GM13976 (cell line): ENCODE measurements at regions not wholly inside any gene's neighbourhood (a gene's known extent, or its start where the extent isn't known, plus 50 kb on each side); places are given as distances from the start of the nearest gene placed in this dataset.

Experiments used
- DNase-seq: peaks from one replicate; pipeline ENCODE4 v3.0.0; 2012; ENCODE audit warnings: low spot score
- in situ Hi-C: fragments of 300-500 bp; cut with MboI; formaldehyde crosslinking; loops from one replicate; pipeline ENCODE4 v1.12.0; 2022; ENCODE audit warnings: low sequenced_read_pairs, mixed read lengths, inconsistent platforms; ENCODE audit not compliant: unreplicated experiment
- TF ChIP-seq, protein P1 (sequence below): IDR thresholded peaks from 2 replicates; pipeline ENCODE4 v1.5.1; 2012; ENCODE audit warnings: borderline replicate concordance, mild to moderate bottlenecking; ENCODE audit not compliant: insufficient read depth; ENCODE audit errors: extremely low read depth, missing control alignments, control extremely low read depth

DNA sequence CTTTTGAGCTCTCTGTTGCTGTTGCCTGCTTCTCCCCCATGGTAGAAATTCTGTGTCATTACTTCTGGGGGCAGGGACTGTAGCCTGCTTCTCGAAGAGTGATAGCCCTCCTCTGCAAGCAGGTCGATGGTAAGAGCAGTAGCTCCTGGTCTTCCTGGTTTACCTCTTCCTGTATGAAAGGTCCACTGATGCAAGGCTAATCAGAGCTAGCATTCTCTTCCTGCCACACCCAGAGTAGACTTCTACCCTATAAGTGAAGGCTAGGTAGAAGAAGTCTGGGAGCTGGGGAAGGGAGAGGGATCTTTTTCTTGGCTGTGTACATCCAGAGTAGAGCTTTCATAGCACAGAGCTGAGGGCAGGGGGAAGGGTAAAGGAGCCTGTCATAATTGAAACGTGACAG lies 357.0 kb downstream of the SQOR start:
- in situ Hi-C loops = no loop called here
- TF ChIP-seq, protein P1, sequence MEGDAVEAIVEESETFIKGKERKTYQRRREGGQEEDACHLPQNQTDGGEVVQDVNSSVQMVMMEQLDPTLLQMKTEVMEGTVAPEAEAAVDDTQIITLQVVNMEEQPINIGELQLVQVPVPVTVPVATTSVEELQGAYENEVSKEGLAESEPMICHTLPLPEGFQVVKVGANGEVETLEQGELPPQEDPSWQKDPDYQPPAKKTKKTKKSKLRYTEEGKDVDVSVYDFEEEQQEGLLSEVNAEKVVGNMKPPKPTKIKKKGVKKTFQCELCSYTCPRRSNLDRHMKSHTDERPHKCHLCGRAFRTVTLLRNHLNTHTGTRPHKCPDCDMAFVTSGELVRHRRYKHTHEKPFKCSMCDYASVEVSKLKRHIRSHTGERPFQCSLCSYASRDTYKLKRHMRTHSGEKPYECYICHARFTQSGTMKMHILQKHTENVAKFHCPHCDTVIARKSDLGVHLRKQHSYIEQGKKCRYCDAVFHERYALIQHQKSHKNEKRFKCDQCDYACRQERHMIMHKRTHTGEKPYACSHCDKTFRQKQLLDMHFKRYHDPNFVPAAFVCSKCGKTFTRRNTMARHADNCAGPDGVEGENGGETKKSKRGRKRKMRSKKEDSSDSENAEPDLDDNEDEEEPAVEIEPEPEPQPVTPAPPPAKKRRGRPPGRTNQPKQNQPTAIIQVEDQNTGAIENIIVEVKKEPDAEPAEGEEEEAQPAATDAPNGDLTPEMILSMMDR = no peak
- no peak for DNase-seq

DNA sequence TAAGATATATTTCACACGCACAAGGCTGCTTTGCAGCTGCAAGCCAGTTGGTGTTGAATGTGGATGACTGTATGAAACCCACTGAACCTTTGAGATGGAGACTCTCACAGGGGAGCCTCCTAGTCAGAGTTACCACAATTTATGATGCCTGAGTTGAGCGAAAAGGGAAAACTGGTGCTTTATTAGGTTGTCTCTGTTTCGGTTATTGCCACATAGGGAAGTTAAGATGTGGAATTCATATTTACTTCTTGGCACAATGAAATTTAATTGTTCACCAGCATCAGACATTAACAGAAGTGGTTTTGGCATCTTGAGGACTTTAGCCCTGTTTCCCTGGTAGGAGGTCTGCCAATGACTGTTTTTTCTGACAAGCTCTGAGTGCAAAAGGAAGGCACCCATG lies 358.2 kb downstream of the SQOR start:
- in situ Hi-C loops = no loop called here
- TF ChIP-seq, protein P1 = no peak
- no peak for DNase-seq

DNA sequence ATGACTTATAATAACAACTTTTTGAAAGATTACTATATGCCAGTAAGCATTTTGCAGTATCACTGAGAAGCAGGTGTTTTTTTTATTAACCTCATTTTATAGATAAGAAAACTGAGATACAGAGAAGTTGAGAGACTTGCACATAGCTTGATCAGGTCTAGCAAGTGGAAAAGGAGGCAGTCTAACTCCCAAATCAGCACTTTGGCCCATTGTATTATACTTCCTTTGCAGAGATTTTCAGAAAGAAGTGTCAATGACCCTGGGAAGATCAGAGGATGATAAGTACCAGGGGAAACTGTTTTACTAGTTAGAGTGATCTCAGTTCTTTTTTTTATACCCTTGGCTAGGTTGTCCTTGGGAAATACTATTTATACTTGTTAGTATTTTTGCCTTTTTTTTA lies 358.7 kb downstream of the SQOR start:
- TF ChIP-seq, protein P1 = no peak
- no peak for DNase-seq
- in situ Hi-C loops = no loop called here

DNA sequence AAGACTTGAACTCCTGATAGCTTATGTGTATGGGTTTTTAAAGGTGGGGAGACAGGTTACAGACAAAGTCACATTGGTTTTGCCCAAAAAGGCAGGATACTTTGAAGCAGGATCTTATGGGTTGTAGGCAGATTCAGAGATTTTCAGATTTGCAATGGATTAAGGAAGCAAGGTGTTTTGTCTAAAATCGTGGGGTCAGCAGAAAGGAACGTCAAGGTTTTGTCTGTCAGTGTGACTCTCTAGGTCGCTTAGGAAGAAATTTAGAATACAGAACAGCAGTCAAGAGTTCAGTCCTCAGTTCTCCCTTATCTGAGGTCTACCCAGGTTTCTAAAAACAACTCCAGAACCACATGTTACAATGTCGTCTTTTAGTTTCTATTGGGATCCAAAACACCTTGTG lies 361.0 kb downstream of the SQOR start:
- in situ Hi-C loops = no loop called here
- TF ChIP-seq, protein P1 = no peak

DNA sequence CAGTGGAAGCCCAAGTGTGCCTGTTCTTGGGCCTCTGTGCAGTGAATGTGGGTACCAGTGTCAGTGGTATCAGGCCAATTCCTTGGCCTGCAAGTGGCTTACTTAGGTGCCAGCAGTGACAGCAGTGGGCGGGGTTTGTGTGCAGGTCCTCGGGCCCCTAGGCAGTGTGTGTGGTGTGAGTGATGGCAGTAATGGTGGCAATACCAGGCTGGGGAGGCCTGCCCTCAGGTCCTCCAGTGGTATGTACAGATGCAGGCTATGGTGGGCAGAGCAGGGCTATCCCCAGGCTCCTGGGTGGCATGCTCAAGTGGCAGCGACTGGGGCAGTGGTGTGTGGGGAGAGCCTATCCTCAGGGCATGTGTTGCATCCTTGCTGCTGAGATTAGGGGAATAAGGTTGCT lies 379.7 kb downstream of the SQOR start:
- no peak for DNase-seq
- in situ Hi-C loops = no loop called here
- TF ChIP-seq, protein P1 = no peak

More for the DNA sequence above, 361.0 kb downstream of the SQOR start:
- DNase-seq = no peak

DNA sequence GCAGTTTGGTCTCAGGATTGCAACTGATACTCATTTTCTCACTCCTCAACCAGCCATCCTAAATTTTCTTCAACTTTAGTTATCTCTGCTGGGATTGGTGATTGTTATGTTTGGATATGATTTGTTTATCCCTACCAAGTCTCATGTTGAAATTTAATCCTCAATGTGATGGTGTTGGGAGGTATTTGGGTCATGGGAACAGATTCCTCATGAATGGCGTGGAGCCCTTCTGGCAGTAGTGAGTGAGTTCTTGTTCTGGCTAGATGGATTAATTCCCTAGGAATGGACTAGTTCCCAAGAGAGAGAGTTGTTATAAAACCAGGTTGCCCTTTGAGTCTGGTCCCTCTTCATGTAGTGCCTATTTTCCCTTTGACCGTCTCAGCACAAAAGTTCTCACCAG lies 399.9 kb downstream of the SQOR start:
- no peak for DNase-seq
- TF ChIP-seq, protein P1 = no peak
- in situ Hi-C loops = no loop called here

DNA sequence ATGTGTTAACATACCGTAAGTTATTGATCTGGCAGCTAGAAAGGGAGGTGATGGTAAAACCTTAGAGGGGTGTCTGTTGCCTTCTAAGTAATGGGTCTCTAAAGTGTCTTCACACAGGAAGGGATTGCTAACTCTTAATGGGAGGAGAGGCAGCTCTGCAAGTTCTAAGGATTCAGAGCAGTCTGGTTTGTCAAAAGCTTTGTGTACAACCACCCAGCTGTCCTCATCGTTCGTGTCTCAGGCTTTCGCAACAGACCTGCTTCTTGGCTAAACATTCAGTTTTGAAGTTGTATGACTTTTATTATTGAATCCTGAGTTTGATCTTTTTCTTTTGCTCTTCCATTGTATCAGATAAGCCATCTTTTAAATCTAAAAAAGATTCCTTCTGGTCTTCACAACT lies 404.9 kb downstream of the SQOR start:
- in situ Hi-C loops = no loop called here
- TF ChIP-seq, protein P1 = no peak
- no peak for DNase-seq
